Activated CD8-positive, alpha-beta T cell treated with anti-CD3 and anti-CD28 coated beads, Interleukin-2, amount 10 ng/mL, durations not matched to agents 7 days and 5 days (primary cell): ENCODE measurements at regions not wholly inside any gene's neighbourhood (a gene's known extent, or its start where the extent isn't known, plus 50 kb on each side); places are given as distances from the start of the nearest gene placed in this dataset.

Experiments
- ATAC-seq: fragments of 150-1000 bp; cut with Tn5 transposase; one replicate; pipeline ENCODE4 v1.10.0; 2021; ENCODE audit warnings: moderate library complexity
- CTCF ChIA-PET: fragments of 350-600 bp; sonication (Branson Sonifier 250); formaldehyde crosslinking; loops from one replicate; lab custom pipeline; 2021; ENCODE audit warnings: antibody characterized with exemption; lab: Charles Lee
- POLR2A ChIA-PET: fragments of 350-600 bp; sonication (Branson Sonifier 250); formaldehyde crosslinking; loops from one replicate; lab custom pipeline; 2021; ENCODE audit warnings: antibody characterized with exemption; lab: Charles Lee
- DNase-seq: peaks from one replicate; pipeline ENCODE4 v3.0.0-alpha.2; 2020
- H3K27ac Mint-ChIP-seq: one replicate; pipeline ENCODE4 v1.8.0; 2021; ENCODE audit warnings: mild to moderate bottlenecking, mixed read lengths
- H3K27me3 Mint-ChIP-seq: one replicate; pipeline ENCODE4 v1.8.0; 2021; ENCODE audit warnings: low read depth, mixed read lengths
- H3K36me3 Mint-ChIP-seq: one replicate; pipeline ENCODE4 v1.8.0; 2021; ENCODE audit warnings: low read depth, mixed read lengths
- H3K4me1 Mint-ChIP-seq: one replicate; pipeline ENCODE4 v1.8.0; 2021; ENCODE audit warnings: low read depth, mixed read lengths
- H3K4me3 Mint-ChIP-seq: one replicate; pipeline ENCODE4 v1.8.0; 2021; ENCODE audit warnings: mild to moderate bottlenecking, mixed read lengths
- H3K9me3 Mint-ChIP-seq: one replicate; pipeline ENCODE4 v1.8.0; 2022; ENCODE audit warnings: mixed read lengths; ENCODE audit not compliant: insufficient read depth

GRCh38 chr14:62307844-62308243 is 545.6 kb downstream of the SNAPC1 start:
- ATAC-seq, result no peak

DNA sequence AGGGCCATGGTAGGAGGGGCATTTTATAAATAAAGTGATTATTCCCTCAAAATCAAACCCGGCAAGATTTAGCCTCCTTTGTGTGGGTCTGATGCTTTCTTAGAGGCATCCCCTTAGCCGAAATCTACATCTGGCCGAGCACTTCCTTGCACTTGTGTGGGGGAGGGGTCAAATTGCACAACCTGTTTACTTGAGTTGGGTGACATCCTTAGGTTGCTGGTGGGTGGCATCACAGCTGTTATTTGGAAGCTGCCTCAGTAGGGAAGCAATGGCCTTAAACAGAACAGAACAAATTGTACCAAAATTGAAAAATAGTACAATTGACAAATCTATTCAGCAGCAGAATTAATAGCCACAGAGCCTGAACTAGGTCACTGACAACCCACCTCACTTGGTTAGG is 546.1 kb downstream of the SNAPC1 start:
- no peak for ATAC-seq
- ChIA-PET CTCF (no interaction called here), POLR2A (no interaction called here)
- DNase-seq, result no peak
- Mint-ChIP-seq H3K4me1 (no peaks in the 10 kb centered on the region), H3K4me3 (no peak overlapping the region), H3K27ac (no peak overlapping the region), H3K27me3 (no peaks in the 10 kb centered on the region), H3K36me3 (no peaks in the 10 kb centered on the region), H3K9me3 (no peaks in the 10 kb centered on the region)

More at GRCh38 chr14:62307844-62308243, 545.6 kb downstream of the SNAPC1 start:
- Mint-ChIP-seq H3K9me3 (no peaks in the 10 kb centered on the region), H3K4me3 (no peak overlapping the region), H3K4me1 (no peaks in the 10 kb centered on the region), H3K27me3 (no peaks in the 10 kb centered on the region), H3K36me3 (no peaks in the 10 kb centered on the region), H3K27ac (no peak overlapping the region)
- CTCF ChIA-PET, result no interaction called here
- POLR2A ChIA-PET, result no interaction called here
- DNase-seq, result no peak

- Mint-ChIP-seq H3K36me3 (no peaks in the 10 kb centered on the region), H3K27me3 (no peaks in the 10 kb centered on the region), H3K4me3 (no peak overlapping the region), H3K9me3 (no peaks in the 10 kb centered on the region), H3K4me1 (no peaks in the 10 kb centered on the region), H3K27ac (no peak overlapping the region)
- ATAC-seq, result no peak
- ChIA-PET CTCF (no interaction called here), POLR2A (no interaction called here)
- DNase-seq, result no peak
These were observed 546.7 kb downstream of the SNAPC1 start for GRCh38 chr14:62308891-62309290.

DNA sequence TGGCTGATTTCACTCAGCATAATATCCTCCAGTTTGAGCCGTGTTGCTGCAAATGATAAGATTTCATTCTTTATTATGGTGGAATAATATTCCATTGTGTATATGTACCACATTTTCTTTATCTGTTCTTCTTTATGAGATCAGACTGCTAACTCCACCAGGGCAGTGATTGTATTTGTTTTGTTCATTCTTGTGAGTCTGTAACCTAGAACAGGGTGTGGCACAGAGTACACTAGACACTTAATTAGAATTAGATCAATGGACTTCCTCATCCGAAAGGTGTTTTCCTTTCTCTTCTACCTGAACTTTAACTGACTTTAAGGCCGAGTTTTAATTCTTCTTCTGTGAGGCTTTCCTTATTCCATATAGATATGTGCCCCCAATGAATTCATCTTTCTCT is 551.0 kb downstream of the SNAPC1 start:
- Mint-ChIP-seq H3K27me3 (no peaks in the 10 kb centered on the region), H3K27ac (no peak overlapping the region), H3K4me1 (no peaks in the 10 kb centered on the region), H3K36me3 (no peaks in the 10 kb centered on the region), H3K9me3 (no peaks in the 10 kb centered on the region), H3K4me3 (no peak overlapping the region)
- ATAC-seq (no peak), DNase-seq (no peak)
- ChIA-PET POLR2A (no interaction called here), CTCF (no interaction called here)

GRCh38 chr14:62314221-62314620 is 552.0 kb downstream of the SNAPC1 start:
- POLR2A ChIA-PET, result no interaction called here
- Mint-ChIP-seq H3K27ac (no peak overlapping the region), H3K9me3 (no peaks in the 10 kb centered on the region), H3K4me3 (no peak overlapping the region), H3K36me3 (no peaks in the 10 kb centered on the region), H3K27me3 (no peaks in the 10 kb centered on the region), H3K4me1 (no peaks in the 10 kb centered on the region)
- DNase-seq (no peak), ATAC-seq (no peak)
- CTCF ChIA-PET, result no interaction called here

GRCh38 chr14:62314871-62315270 is 552.7 kb downstream of the SNAPC1 start:
- Mint-ChIP-seq H3K9me3 (no peaks in the 10 kb centered on the region), H3K4me1 (no peaks in the 10 kb centered on the region), H3K27ac (no peak overlapping the region), H3K27me3 (no peaks in the 10 kb centered on the region), H3K4me3 (no peak overlapping the region), H3K36me3 (no peaks in the 10 kb centered on the region)
- DNase-seq, result no peak
- POLR2A ChIA-PET, result no interaction called here
- no peak for ATAC-seq
- CTCF ChIA-PET, result no interaction called here

GRCh38 chr14:62315631-62316030 is 553.4 kb downstream of the SNAPC1 start:
- Mint-ChIP-seq H3K27me3 (no peaks in the 10 kb centered on the region), H3K4me3 (no peak overlapping the region), H3K36me3 (no peaks in the 10 kb centered on the region), H3K4me1 (no peaks in the 10 kb centered on the region), H3K27ac (no peak overlapping the region), H3K9me3 (no peaks in the 10 kb centered on the region)
- ChIA-PET CTCF (no interaction called here), POLR2A (no interaction called here)
- ATAC-seq (no peak), DNase-seq (no peak)

GRCh38 chr14:62322216-62322615 is 560.0 kb downstream of the SNAPC1 start:
- DNase-seq (no peak), ATAC-seq (no peak)
- H3K9me3 Mint-ChIP-seq, result peaks cover 10% of the 10 kb centered on the region
- no peaks in the 10 kb centered on the region for H3K27me3 Mint-ChIP-seq
- ChIA-PET POLR2A (no interaction called here), CTCF (no interaction called here)
- H3K36me3 Mint-ChIP-seq, result no peaks in the 10 kb centered on the region
- H3K4me1 Mint-ChIP-seq, result no peaks in the 10 kb centered on the region
- H3K27ac Mint-ChIP-seq, result no peak overlapping the region
- H3K4me3 Mint-ChIP-seq, result no peak overlapping the region

DNA sequence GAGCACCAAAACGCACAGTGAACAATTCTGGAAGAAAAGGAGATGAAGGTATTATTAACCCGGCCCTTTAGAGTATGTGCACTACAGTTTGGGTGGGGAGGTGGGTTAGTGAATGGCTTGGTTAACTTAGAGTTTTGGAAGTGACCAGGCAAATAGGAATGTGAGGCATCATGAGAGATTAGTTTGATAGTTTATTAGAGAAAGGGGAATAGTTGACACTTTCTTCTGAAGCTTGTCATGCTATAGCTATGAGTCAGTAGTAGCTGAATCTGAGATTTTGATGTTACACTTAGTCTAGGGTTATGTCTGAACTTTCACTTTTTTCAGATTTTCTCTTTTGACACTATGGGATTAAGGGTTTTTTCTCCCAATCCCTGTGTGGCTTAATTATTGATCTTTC is 567.2 kb downstream of the SNAPC1 start:
- Mint-ChIP-seq H3K36me3 (no peaks in the 10 kb centered on the region), H3K9me3 (peaks cover 7% of the 10 kb centered on the region), H3K4me3 (no peak overlapping the region), H3K27ac (no peak overlapping the region), H3K4me1 (no peaks in the 10 kb centered on the region), H3K27me3 (no peaks in the 10 kb centered on the region)
- DNase-seq (no peak), ATAC-seq (no peak)
- CTCF ChIA-PET, result no interaction called here
- POLR2A ChIA-PET, result no interaction called here

DNA sequence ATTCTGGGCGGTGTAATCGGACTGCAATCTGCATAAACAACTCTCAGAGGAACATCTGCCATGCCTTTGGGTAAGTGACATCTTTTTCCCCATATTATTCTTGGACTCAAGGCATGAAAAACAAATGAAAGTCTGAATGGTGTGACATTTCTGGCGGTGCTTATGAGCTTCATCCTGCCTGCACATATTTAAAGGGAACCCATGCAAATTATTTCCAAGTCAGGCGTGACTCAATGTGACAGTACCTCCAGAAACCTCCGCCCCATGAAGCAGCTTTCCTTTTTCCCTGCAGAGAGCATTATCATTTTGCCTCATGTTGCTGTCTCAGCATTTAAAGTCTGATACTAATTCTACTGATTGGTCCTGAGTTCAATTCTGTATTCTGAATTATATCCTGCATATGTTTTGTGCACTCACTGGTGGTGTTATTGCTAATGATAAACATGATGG is 585.4 kb downstream of the SNAPC1 start:
- no peak overlapping the region for H3K4me3 Mint-ChIP-seq
- DNase-seq, result no peak
- POLR2A ChIA-PET, result no interaction called here
- H3K27ac Mint-ChIP-seq, result no peak overlapping the region
- ATAC-seq, result no peak
- CTCF ChIA-PET, result no interaction called here
- no peaks in the 10 kb centered on the region for H3K36me3 Mint-ChIP-seq
- H3K4me1 Mint-ChIP-seq, result no peaks in the 10 kb centered on the region
- peaks cover 4% of the 10 kb centered on the region for H3K9me3 Mint-ChIP-seq
- H3K27me3 Mint-ChIP-seq, result no peaks in the 10 kb centered on the region

DNA sequence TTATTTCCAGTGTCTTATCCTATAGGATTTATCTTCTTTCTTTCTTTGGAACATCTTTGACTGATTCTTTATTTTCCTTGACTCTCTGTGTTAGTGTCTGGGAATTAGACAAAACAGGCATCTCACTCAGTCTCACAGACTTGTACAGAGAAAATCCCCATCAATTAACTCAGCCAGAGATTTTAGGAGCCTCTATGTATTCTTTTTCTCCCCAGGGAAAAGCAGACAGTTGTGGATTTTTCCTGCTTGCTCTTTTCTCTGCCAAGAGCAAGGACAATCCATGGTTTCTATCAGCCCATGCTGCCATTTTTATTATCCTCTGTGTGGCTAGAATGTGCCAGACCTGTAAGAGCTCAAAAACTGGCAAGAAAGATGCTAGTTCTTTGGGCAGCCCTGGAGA is 595.1 kb downstream of the SNAPC1 start:
- H3K36me3 Mint-ChIP-seq, result no peaks in the 10 kb centered on the region
- no peak for DNase-seq
- no peak overlapping the region for H3K27ac Mint-ChIP-seq
- no peaks in the 10 kb centered on the region for H3K27me3 Mint-ChIP-seq
- no peaks in the 10 kb centered on the region for H3K4me1 Mint-ChIP-seq
- H3K4me3 Mint-ChIP-seq, result no peak overlapping the region
- CTCF ChIA-PET, result no interaction called here
- POLR2A ChIA-PET, result no interaction called here
- ATAC-seq, result no peak
- peaks cover 22% of the 10 kb centered on the region for H3K9me3 Mint-ChIP-seq

GRCh38 chr14:62364161-62364560 is 601.9 kb downstream of the SNAPC1 start:
- Mint-ChIP-seq H3K36me3 (no peaks in the 10 kb centered on the region), H3K27ac (no peak overlapping the region), H3K4me3 (no peak overlapping the region), H3K4me1 (no peaks in the 10 kb centered on the region), H3K27me3 (no peaks in the 10 kb centered on the region), H3K9me3 (no peaks in the 10 kb centered on the region)
- DNase-seq (no peak), ATAC-seq (no peak)
- ChIA-PET CTCF (no interaction called here), POLR2A (no interaction called here)

- Mint-ChIP-seq H3K4me1 (no peaks in the 10 kb centered on the region), H3K4me3 (no peak overlapping the region), H3K9me3 (no peaks in the 10 kb centered on the region), H3K36me3 (no peaks in the 10 kb centered on the region), H3K27ac (no peak overlapping the region), H3K27me3 (no peaks in the 10 kb centered on the region)
- ChIA-PET POLR2A (no interaction called here), CTCF (no interaction called here)
- DNase-seq, result no peak
- no peak for ATAC-seq
These were observed 602.6 kb downstream of the SNAPC1 start for GRCh38 chr14:62364800-62365280.
